Astrocyte of the spinal cord (primary cell): ENCODE measurements at regions not wholly inside any gene's neighbourhood (a gene's known extent, or its start where the extent isn't known, plus 50 kb on each side); places are given as distances from the start of the nearest gene placed in this dataset.

ENCODE experiments used
- DNase-seq: peaks from one replicate; pipeline ENCODE4 v3.0.0; 2011; ENCODE audit warnings: low read depth, low spot score
- H3K4me3 ChIP-seq: 2 replicates; pipeline ENCODE4 v1.5.1; 2011; ENCODE audit warnings: low read depth, mild to moderate bottlenecking, low read length, moderate library complexity
- in situ Hi-C: cut with HindIII; loops from 2 replicates; pipeline ENCODE4 v1.10.0; 2017; ENCODE audit warnings: low sequenced_read_pairs
- TF ChIP-seq, protein P1 (sequence below): IDR thresholded peaks from 2 replicates; pipeline ENCODE4 v1.5.1; 2012; ENCODE audit warnings: low read depth, mild to moderate bottlenecking, low read length, inconsistent platforms

- TF ChIP-seq, protein P1, sequence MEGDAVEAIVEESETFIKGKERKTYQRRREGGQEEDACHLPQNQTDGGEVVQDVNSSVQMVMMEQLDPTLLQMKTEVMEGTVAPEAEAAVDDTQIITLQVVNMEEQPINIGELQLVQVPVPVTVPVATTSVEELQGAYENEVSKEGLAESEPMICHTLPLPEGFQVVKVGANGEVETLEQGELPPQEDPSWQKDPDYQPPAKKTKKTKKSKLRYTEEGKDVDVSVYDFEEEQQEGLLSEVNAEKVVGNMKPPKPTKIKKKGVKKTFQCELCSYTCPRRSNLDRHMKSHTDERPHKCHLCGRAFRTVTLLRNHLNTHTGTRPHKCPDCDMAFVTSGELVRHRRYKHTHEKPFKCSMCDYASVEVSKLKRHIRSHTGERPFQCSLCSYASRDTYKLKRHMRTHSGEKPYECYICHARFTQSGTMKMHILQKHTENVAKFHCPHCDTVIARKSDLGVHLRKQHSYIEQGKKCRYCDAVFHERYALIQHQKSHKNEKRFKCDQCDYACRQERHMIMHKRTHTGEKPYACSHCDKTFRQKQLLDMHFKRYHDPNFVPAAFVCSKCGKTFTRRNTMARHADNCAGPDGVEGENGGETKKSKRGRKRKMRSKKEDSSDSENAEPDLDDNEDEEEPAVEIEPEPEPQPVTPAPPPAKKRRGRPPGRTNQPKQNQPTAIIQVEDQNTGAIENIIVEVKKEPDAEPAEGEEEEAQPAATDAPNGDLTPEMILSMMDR: no peak
- in situ Hi-C loops: no loop called here
- no peak overlapping the region for H3K4me3 ChIP-seq
- no peak for DNase-seq
Observed at GRCh38 chr7:15042285-15043065, 139.9 kb upstream of the DGKB start.

GRCh38 chr7:15041226-15041625, 138.7 kb upstream of the DGKB start:
- in situ Hi-C loops: no loop called here
- DNase-seq: peak; percentile 18
- TF ChIP-seq, protein P1: no peak
- no peak overlapping the region for H3K4me3 ChIP-seq

- no peak for DNase-seq
- TF ChIP-seq, protein P1: no peak
- H3K4me3 ChIP-seq: no peak overlapping the region
- in situ Hi-C loops: no loop called here
Observed at GRCh38 chr7:15035814-15036213, 133.3 kb upstream of the DGKB start.

DNA sequence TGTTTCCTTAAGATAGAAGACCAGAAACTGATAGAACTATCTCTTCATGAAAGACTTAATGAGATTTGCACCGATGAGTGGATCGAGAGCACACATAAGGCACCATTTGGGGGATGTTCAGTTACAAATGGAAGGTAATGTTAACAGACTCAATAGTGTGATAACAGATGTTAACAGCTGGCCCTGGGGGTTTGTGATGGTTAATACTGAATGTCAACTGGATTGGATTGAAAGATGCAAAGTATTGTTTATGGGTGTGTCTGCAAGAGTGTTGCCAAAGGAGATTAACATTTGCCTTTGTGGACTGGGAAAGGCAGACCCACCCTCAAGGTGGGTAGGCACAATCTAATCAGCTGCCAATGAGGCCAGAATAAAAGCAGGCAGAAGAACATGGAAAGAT, 130.5 kb upstream of the DGKB start:
- H3K4me3 ChIP-seq: no peak overlapping the region
- TF ChIP-seq, protein P1: no peak
- in situ Hi-C loops: no loop called here
- no peak for DNase-seq

GRCh38 chr7:15018981-15019380, 116.4 kb upstream of the DGKB start:
- no peak for DNase-seq
- no peak overlapping the region for H3K4me3 ChIP-seq
- in situ Hi-C loops: no loop called here
- TF ChIP-seq, protein P1: no peak

DNA sequence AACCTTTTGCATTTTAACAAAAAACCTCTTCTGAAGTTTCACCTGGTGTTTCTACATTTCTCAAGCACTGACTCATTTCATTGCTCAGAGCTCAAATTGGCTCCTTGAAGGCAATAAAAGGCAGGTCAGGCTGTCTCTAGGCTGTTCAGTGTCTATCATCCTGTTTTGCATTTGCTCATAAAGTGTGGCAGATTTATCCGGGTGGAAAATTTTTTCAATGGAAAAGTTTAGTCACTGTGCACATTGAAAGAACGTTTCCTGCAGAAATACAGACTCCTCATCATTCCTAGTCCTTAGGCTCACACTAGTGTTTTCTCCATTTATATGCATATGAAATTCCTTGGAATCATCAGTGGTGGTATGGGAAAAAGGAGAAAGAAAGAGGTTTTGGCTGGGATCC, 114.2 kb upstream of the DGKB start:
- in situ Hi-C loops: no loop called here
- no peak overlapping the region for H3K4me3 ChIP-seq
- TF ChIP-seq, protein P1: no peak
- DNase-seq: no peak
